Aorta (tissue), 5 donors: ENCODE measurements at regions not wholly inside any gene's neighbourhood (a gene's known extent, or its start where the extent isn't known, plus 50 kb on each side); places are given as distances from the start of the nearest gene placed in this dataset.

Experiments used
- ATAC-seq: fragments of 200-7000 bp; cut with Tn5 transposase; one replicate; pipeline ENCODE4 v1.9.1; 2022; ENCODE audit warnings: moderate library complexity; ENCODE audit not compliant: low FRiP score
- DNase-seq, 2 donors: peaks; one replicate each; pipeline ENCODE4 v3.0.0-alpha.2; 2020
- H3K27ac ChIP-seq, 2 donors: one replicate each; pipeline ENCODE4 v1.5.1; 2013; ENCODE audit warnings: low read length in 2 of 2, mild to moderate bottlenecking in 2 of 2, moderate library complexity in 2 of 2, control low read depth in 1 of 2, inconsistent platforms in 1 of 2, low read depth in 1 of 2
- H3K27me3 ChIP-seq, 2 donors: one replicate each; pipeline ENCODE4 v1.6.1; 2013; ENCODE audit warnings: control low read depth in 1 of 2, low read length in 1 of 2, mild to moderate bottlenecking in 1 of 2, moderate library complexity in 1 of 2; ENCODE audit not compliant: insufficient read depth in 2 of 2, control insufficient read depth in 1 of 2
- H3K36me3 ChIP-seq, 2 donors: one replicate each; pipeline ENCODE4 v1.6.1; 2013; ENCODE audit warnings: control low read depth in 1 of 2, low read length in 1 of 2, mild to moderate bottlenecking in 1 of 2; ENCODE audit not compliant: insufficient read depth in 2 of 2, control insufficient read depth in 1 of 2
- H3K4me1 ChIP-seq, 2 donors: one replicate each; pipeline ENCODE4 v1.6.1; 2013; ENCODE audit warnings: low read length in 2 of 2, control low read depth in 1 of 2, mild to moderate bottlenecking in 1 of 2, moderate library complexity in 1 of 2; ENCODE audit not compliant: insufficient read depth in 2 of 2, control insufficient read depth in 1 of 2
- H3K4me3 ChIP-seq, 2 donors: one replicate each; pipeline ENCODE4 v1.5.1; 2013; ENCODE audit warnings: low read length in 2 of 2, control low read depth in 1 of 2, mild to moderate bottlenecking in 1 of 2
- H3K9me3 ChIP-seq: one replicate; pipeline ENCODE4 v1.6.1; 2013; ENCODE audit warnings: mild to moderate bottlenecking, low read length; ENCODE audit not compliant: control insufficient read depth
- WGBS, 2 donors: extraction: QIAGEN DNeasy Blood & Tissue Kit; methylation state at CpG; one replicate each; pipeline ENCODE4 v1.1.7; 2013; 5-methylcytosine and 5-hydroxymethylcytosine counted together
- intact Hi-C, 2 donors: fragments of 100-400 bp; cut with DNase I; formaldehyde crosslinking; loops; one replicate each; pipeline versions ENCODE4 v1.14.2 to v1.15.0; 2022
- donor health status: healthy with polysubstance abuse.
- donor health status: Bipolar disorder and iron deficiency.
- donor health status: DM: no; HTN: no; CAD: no.
- donor health status: DM: no; HTN: no; CAD: no.
- donor health status: DM: yes; HTN: yes; CAD: no.

GRCh38 chr4:188297873-188298272, 158.6 kb downstream of the TRIML1 start:
- DNase-seq (no peak), ATAC-seq (no peak)
- peaks cover 2% of the 10 kb centered on the region for H3K9me3 ChIP-seq
- 85 to 89% methylated on average over 6 of the region's 6 CpGs for WGBS, 2 donors
- no peak overlapping the region for H3K27ac ChIP-seq
- H3K36me3 ChIP-seq, result no peaks in the 10 kb centered on the region
- no peaks in the 10 kb centered on the region for H3K27me3 ChIP-seq
- H3K4me3 ChIP-seq, result no peak overlapping the region
- H3K4me1 ChIP-seq, result no peaks in the 10 kb centered on the region
- intact Hi-C loops, result no loop called here

- Histone ChIP-seq H3K27ac (no peak overlapping the region), H3K4me3 (no peak overlapping the region), H3K4me1 (no peaks in the 10 kb centered on the region), H3K36me3 (no peaks in the 10 kb centered on the region), H3K9me3 (peaks cover 2% of the 10 kb centered on the region), H3K27me3 (no peaks in the 10 kb centered on the region)
- DNase-seq (no peak), ATAC-seq (no peak)
- 65 to 73% methylated on average over 7 of the region's 7 CpGs for WGBS, 2 donors
- intact Hi-C loops, result no loop called here
Measured at GRCh38 chr4:188299161-188299560, 159.9 kb downstream of the TRIML1 start.

- DNase-seq (no peak), ATAC-seq (no peak)
- WGBS, 2 donors, result 80 to 81% methylated on average over 4 of the region's 4 CpGs
- no peaks in the 10 kb centered on the region for H3K27me3 ChIP-seq
- intact Hi-C loops, result no loop called here
- H3K27ac ChIP-seq, result no peak overlapping the region
- H3K4me3 ChIP-seq, result no peak overlapping the region
- H3K9me3 ChIP-seq, result peaks cover 2% of the 10 kb centered on the region
- no peaks in the 10 kb centered on the region for H3K36me3 ChIP-seq
- no peaks in the 10 kb centered on the region for H3K4me1 ChIP-seq
Measured at GRCh38 chr4:188300385-188300784, 161.1 kb downstream of the TRIML1 start.

GRCh38 chr4:188305690-188306089, 166.4 kb downstream of the TRIML1 start:
- Histone ChIP-seq H3K27ac (no peak overlapping the region), H3K4me3 (no peak overlapping the region), H3K27me3 (no peaks in the 10 kb centered on the region), H3K9me3 (peaks cover 2% of the 10 kb centered on the region), H3K36me3 (no peaks in the 10 kb centered on the region), H3K4me1 (no peaks in the 10 kb centered on the region)
- ATAC-seq, result no peak
- no peak for DNase-seq
- WGBS, 2 donors, result 6 to 14% methylated on average over 2 of the region's 2 CpGs
- intact Hi-C loops, result no loop called here

GRCh38 chr4:188307591-188307990, 168.3 kb downstream of the TRIML1 start:
- ATAC-seq, result no peak
- 81 to 96% methylated on average over 4 of the region's 4 CpGs for WGBS, 2 donors
- intact Hi-C loops, result no loop called here
- no peaks in the 10 kb centered on the region for H3K4me1 ChIP-seq
- DNase-seq, result no peak
- H3K9me3 ChIP-seq, result no peaks in the 10 kb centered on the region
- no peaks in the 10 kb centered on the region for H3K27me3 ChIP-seq
- H3K27ac ChIP-seq, result no peak overlapping the region
- no peaks in the 10 kb centered on the region for H3K36me3 ChIP-seq
- no peak overlapping the region for H3K4me3 ChIP-seq

- intact Hi-C loops, result no loop called here
- Histone ChIP-seq H3K27me3 (no peaks in the 10 kb centered on the region), H3K4me3 (no peak overlapping the region), H3K9me3 (no peaks in the 10 kb centered on the region), H3K36me3 (no peaks in the 10 kb centered on the region), H3K4me1 (no peaks in the 10 kb centered on the region), H3K27ac (no peak overlapping the region)
- DNase-seq (no peak), ATAC-seq (no peak)
- WGBS, 2 donors, result 84 to 94% methylated on average over 6 of the region's 6 CpGs
Measured at GRCh38 chr4:188308142-188308541, 168.9 kb downstream of the TRIML1 start.

- H3K27me3 ChIP-seq, result no peaks in the 10 kb centered on the region
- WGBS, 2 donors, result 92 to 95% methylated on average over 2 of the region's 2 CpGs
- H3K27ac ChIP-seq, result no peak overlapping the region
- H3K4me3 ChIP-seq, result no peak overlapping the region
- no peaks in the 10 kb centered on the region for H3K36me3 ChIP-seq
- DNase-seq (no peak), ATAC-seq (no peak)
- H3K9me3 ChIP-seq, result no peaks in the 10 kb centered on the region
- no peaks in the 10 kb centered on the region for H3K4me1 ChIP-seq
- intact Hi-C loops, result no loop called here
Measured at GRCh38 chr4:188316391-188316790, 177.2 kb downstream of the TRIML1 start.

GRCh38 chr4:188328966-188329365, 189.7 kb downstream of the TRIML1 start:
- DNase-seq (no peak), ATAC-seq (no peak)
- H3K36me3 ChIP-seq, result no peaks in the 10 kb centered on the region
- no peak overlapping the region for H3K4me3 ChIP-seq
- H3K9me3 ChIP-seq, result no peaks in the 10 kb centered on the region
- peaks cover 0 to 2% of the 10 kb centered on the region in 2 donors for H3K4me1 ChIP-seq
- intact Hi-C loops, result no loop called here
- no peak overlapping the region for H3K27ac ChIP-seq
- WGBS, 2 donors, result 95 to 98% methylated on average over 7 of the region's 7 CpGs
- no peaks in the 10 kb centered on the region for H3K27me3 ChIP-seq

- Histone ChIP-seq H3K36me3 (no peaks in the 10 kb centered on the region), H3K9me3 (no peaks in the 10 kb centered on the region)
- intact Hi-C loops, result no loop called here
Measured at GRCh38 chr4:188329521-188329920, 190.3 kb downstream of the TRIML1 start.

More at GRCh38 chr4:188329521-188329920, 190.3 kb downstream of the TRIML1 start:
- Histone ChIP-seq H3K4me3 (no peak overlapping the region), H3K27me3 (no peaks in the 10 kb centered on the region), H3K4me1 (peaks cover 0 to 2% of the 10 kb centered on the region in 2 donors), H3K27ac (no peak overlapping the region)
- DNase-seq (no peak), ATAC-seq (no peak)
- WGBS, 2 donors, result 85 to 88% methylated on average over 4 of the region's 4 CpGs
